Mesenchymal stem cell (in vitro differentiated cells and primary cell): ENCODE measurements at regions not wholly inside any gene's neighbourhood (a gene's known extent, or its start where the extent isn't known, plus 50 kb on each side); places are given as distances from the start of the nearest gene placed in this dataset.

Experiments used
- DNase-seq: peaks from one replicate; pipeline ENCODE4 v3.0.0-alpha.2; 2013
- H2AFZ ChIP-seq: one replicate; pipeline ENCODE4 v1.6.1; 2013; ENCODE audit warnings: low read depth, mild to moderate bottlenecking, control low read depth, inconsistent platforms, low read length, moderate library complexity
- H2AK5ac ChIP-seq: 2 replicates; pipeline ENCODE4 v1.6.1; 2013; ENCODE audit warnings: low read length, moderate library complexity, mild to moderate bottlenecking, inconsistent platforms; ENCODE audit not compliant: severe bottlenecking
- H2BK120ac ChIP-seq: one replicate; pipeline ENCODE4 v1.6.1; 2013; ENCODE audit warnings: low read depth, mild to moderate bottlenecking, inconsistent platforms, low read length, moderate library complexity
- H2BK12ac ChIP-seq, 2 experiments: one replicate each; pipeline ENCODE4 v1.6.1; 2013; ENCODE audit warnings: inconsistent platforms in 2 of 2, low read length in 2 of 2, mild to moderate bottlenecking in 2 of 2, moderate library complexity in 2 of 2, control low read depth in 1 of 2
- H2BK15ac ChIP-seq: one replicate; pipeline ENCODE4 v1.6.1; 2013; ENCODE audit warnings: mild to moderate bottlenecking, low read depth, inconsistent platforms; ENCODE audit not compliant: poor library complexity, severe bottlenecking
- H2BK5ac ChIP-seq: 2 replicates; pipeline ENCODE4 v1.6.1; 2013; ENCODE audit warnings: low read depth, mild to moderate bottlenecking, low read length, control low read depth, inconsistent platforms; ENCODE audit not compliant: poor library complexity, severe bottlenecking
- H3K14ac ChIP-seq, 2 experiments: one replicate each; pipeline ENCODE4 v1.6.1; 2013; ENCODE audit warnings: inconsistent platforms in 2 of 2, low read length in 2 of 2, control low read depth in 1 of 2, mild to moderate bottlenecking in 1 of 2, moderate library complexity in 1 of 2
- H3K18ac ChIP-seq, 2 experiments: one replicate each; pipeline ENCODE4 v1.6.1; 2013; ENCODE audit warnings: inconsistent platforms in 2 of 2, low read length in 2 of 2, control low read depth in 1 of 2, low read depth in 1 of 2, mild to moderate bottlenecking in 1 of 2
- H3K23ac ChIP-seq, 2 experiments: one replicate each; pipeline ENCODE4 v1.6.1; 2013; ENCODE audit warnings: inconsistent platforms in 2 of 2, low read length in 2 of 2, mild to moderate bottlenecking in 2 of 2, moderate library complexity in 2 of 2, control low read depth in 1 of 2
- H3K27ac ChIP-seq: 2 replicates; pipeline ENCODE4 v1.5.1; 2013; ENCODE audit warnings: mild to moderate bottlenecking, moderate library complexity, low read length, control low read depth, inconsistent platforms; ENCODE audit not compliant: poor library complexity, severe bottlenecking
- H3K27me3 ChIP-seq, 2 experiments: 2 replicates each; pipeline versions ENCODE4 v1.6.1 to v1.7.0; 2013; ENCODE audit warnings: low read length in 2 of 2, mild to moderate bottlenecking in 2 of 2, moderate library complexity in 2 of 2, control low read depth in 1 of 2, inconsistent platforms in 1 of 2; ENCODE audit not compliant: control insufficient read depth in 1 of 2, insufficient read depth in 1 of 2
- H3K36me3 ChIP-seq, 2 experiments: 2 replicates each; pipeline versions ENCODE4 v1.6.1 to v1.7.0; 2013; ENCODE audit warnings: low read length in 2 of 2, control low read depth in 1 of 2, inconsistent platforms in 1 of 2, low read depth in 1 of 2, mild to moderate bottlenecking in 1 of 2; ENCODE audit not compliant: insufficient read depth in 2 of 2, control insufficient read depth in 1 of 2
- H3K4ac ChIP-seq, 2 experiments: one replicate each; pipeline ENCODE4 v1.6.1; 2013; ENCODE audit warnings: inconsistent platforms in 2 of 2, low read length in 2 of 2, mild to moderate bottlenecking in 2 of 2, moderate library complexity in 2 of 2, control low read depth in 1 of 2, low read depth in 1 of 2
- H3K4me1 ChIP-seq: 2 replicates; pipeline ENCODE4 v1.6.1; 2013; ENCODE audit warnings: low read depth, low read length, control low read depth; ENCODE audit not compliant: control insufficient read depth, insufficient read depth
- H3K4me2 ChIP-seq: 2 replicates; pipeline ENCODE4 v1.6.1; 2013; ENCODE audit warnings: low read length, mild to moderate bottlenecking, inconsistent platforms; ENCODE audit not compliant: poor library complexity, severe bottlenecking
- H3K4me3 ChIP-seq, 2 experiments: 2 replicates each; pipeline versions ENCODE4 v1.5.1 to v1.7.0; 2013; ENCODE audit warnings: low read length in 2 of 2, mild to moderate bottlenecking in 2 of 2, control low read depth in 1 of 2, low read depth in 1 of 2; ENCODE audit not compliant: insufficient read depth in 1 of 2
- H3K79me1 ChIP-seq: replicated peaks from 2 replicates; pipeline ENCODE4 v1.6.1; 2013; ENCODE audit warnings: mild to moderate bottlenecking, control low read depth, low read length, inconsistent platforms; ENCODE audit not compliant: poor library complexity, severe bottlenecking
- H3K9ac ChIP-seq: 2 replicates; pipeline ENCODE4 v1.7.0; 2013; ENCODE audit warnings: mild to moderate bottlenecking, low read length, moderate library complexity
- H3K9me3 ChIP-seq: 2 replicates; pipeline ENCODE4 v1.7.0; 2013; ENCODE audit warnings: mild to moderate bottlenecking, low read length; ENCODE audit not compliant: control insufficient read depth
- H4K8ac ChIP-seq: one replicate; pipeline ENCODE4 v1.6.1; 2013; ENCODE audit warnings: inconsistent platforms, mild to moderate bottlenecking, low read length, moderate library complexity
- H4K91ac ChIP-seq: one replicate; pipeline ENCODE4 v1.6.1; 2013; ENCODE audit warnings: mild to moderate bottlenecking, low read length, inconsistent platforms
- WGBS: methylation state at CpG from one replicate; pipeline ENCODE4 v1.1.7; 2013; ENCODE audit warnings: mixed read lengths; 5-methylcytosine and 5-hydroxymethylcytosine counted together

- no peaks in the 10 kb centered on the region for H3K79me1 ChIP-seq
- no peaks in the 10 kb centered on the region for H3K27me3 ChIP-seq
- no peak overlapping the region for H3K27ac ChIP-seq
- no peak overlapping the region for H4K8ac ChIP-seq
- H3K4me3 ChIP-seq = no peak overlapping the region
- H3K4me1 ChIP-seq = no peaks in the 10 kb centered on the region
- H3K4me2 ChIP-seq = no peak overlapping the region
- H2AFZ ChIP-seq = no peak overlapping the region
- no peak overlapping the region for H2AK5ac ChIP-seq
- no peak overlapping the region for H2BK5ac ChIP-seq
- H2BK120ac ChIP-seq = no peak overlapping the region
- H3K18ac ChIP-seq = no peak overlapping the region
- H2BK12ac ChIP-seq = no peak overlapping the region
- H3K9me3 ChIP-seq = no peaks in the 10 kb centered on the region
- H4K91ac ChIP-seq = no peak overlapping the region
- no peak overlapping the region for H3K14ac ChIP-seq
- no peak overlapping the region for H2BK15ac ChIP-seq
- no peak overlapping the region for H3K23ac ChIP-seq
- no peak for DNase-seq
- no peaks in the 10 kb centered on the region for H3K36me3 ChIP-seq
- H3K9ac ChIP-seq = no peak overlapping the region
- H3K4ac ChIP-seq = no peak overlapping the region
- WGBS = 64% methylated on average over 3 of the region's 4 CpGs
Measured at GRCh38 chr2:122423934-122424333, 668.5 kb downstream of the TSN start.

- Histone ChIP-seq H3K27ac (no peak overlapping the region), H3K14ac (no peak overlapping the region), H3K4me2 (no peak overlapping the region), H3K23ac (no peak overlapping the region), H3K18ac (no peak overlapping the region), H3K36me3 (no peaks in the 10 kb centered on the region), H3K9me3 (no peaks in the 10 kb centered on the region), H4K91ac (no peak overlapping the region), H3K79me1 (no peaks in the 10 kb centered on the region), H2BK15ac (no peak overlapping the region), H3K4ac (no peak overlapping the region), H2AK5ac (no peak overlapping the region), H2BK12ac (no peak overlapping the region), H3K9ac (no peak overlapping the region), H2BK120ac (no peak overlapping the region), H2AFZ (no peak overlapping the region), H2BK5ac (no peak overlapping the region), H3K27me3 (no peaks in the 10 kb centered on the region), H4K8ac (no peak overlapping the region), H3K4me1 (no peaks in the 10 kb centered on the region), H3K4me3 (no peak overlapping the region)
- no peak for DNase-seq
- WGBS = 80% methylated on average over 7 of the region's 8 CpGs
Measured at GRCh38 chr2:122433123-122433754, 677.8 kb downstream of the TSN start.

DNA sequence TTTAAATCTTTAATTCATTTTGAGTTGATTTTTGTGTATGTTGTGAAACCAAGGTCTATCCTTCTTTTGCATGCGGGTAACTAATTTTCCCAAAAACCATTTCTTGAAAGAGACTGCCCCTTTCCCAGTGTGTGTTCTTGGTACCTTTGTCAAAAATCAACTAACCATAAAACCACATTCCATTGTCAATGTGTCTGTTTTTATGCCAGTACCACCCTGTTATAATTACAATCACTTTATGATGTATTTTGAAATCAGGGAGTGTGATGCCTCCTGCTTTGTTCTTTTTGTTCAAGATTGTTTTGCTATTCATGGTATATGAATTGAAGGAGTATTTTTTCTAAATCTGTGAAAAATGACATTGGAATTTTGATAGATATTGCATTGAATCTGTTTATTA, 689.6 kb downstream of the TSN start:
- H3K27me3 ChIP-seq = no peaks in the 10 kb centered on the region
- H4K8ac ChIP-seq = no peak overlapping the region
- no peak overlapping the region for H3K4me3 ChIP-seq
- H3K4ac ChIP-seq = no peak overlapping the region
- no peak overlapping the region for H2AK5ac ChIP-seq
- no peak overlapping the region for H4K91ac ChIP-seq
- H2BK12ac ChIP-seq = no peak overlapping the region
- no peak overlapping the region for H3K9ac ChIP-seq
- no peaks in the 10 kb centered on the region for H3K9me3 ChIP-seq
- no peak overlapping the region for H2AFZ ChIP-seq
- no peak overlapping the region for H3K27ac ChIP-seq
- no peak for DNase-seq
- no peaks in the 10 kb centered on the region for H3K4me1 ChIP-seq
- no peaks in the 10 kb centered on the region for H3K36me3 ChIP-seq
- H3K79me1 ChIP-seq = no peaks in the 10 kb centered on the region
- H2BK5ac ChIP-seq = no peak overlapping the region
- H2BK15ac ChIP-seq = no peak overlapping the region
- H2BK120ac ChIP-seq = no peak overlapping the region
- H3K18ac ChIP-seq = no peak overlapping the region
- H3K14ac ChIP-seq = no peak overlapping the region
- H3K4me2 ChIP-seq = no peak overlapping the region
- H3K23ac ChIP-seq = no peak overlapping the region
- 100% methylated on average over 1 of the region's 1 CpG for WGBS

DNA sequence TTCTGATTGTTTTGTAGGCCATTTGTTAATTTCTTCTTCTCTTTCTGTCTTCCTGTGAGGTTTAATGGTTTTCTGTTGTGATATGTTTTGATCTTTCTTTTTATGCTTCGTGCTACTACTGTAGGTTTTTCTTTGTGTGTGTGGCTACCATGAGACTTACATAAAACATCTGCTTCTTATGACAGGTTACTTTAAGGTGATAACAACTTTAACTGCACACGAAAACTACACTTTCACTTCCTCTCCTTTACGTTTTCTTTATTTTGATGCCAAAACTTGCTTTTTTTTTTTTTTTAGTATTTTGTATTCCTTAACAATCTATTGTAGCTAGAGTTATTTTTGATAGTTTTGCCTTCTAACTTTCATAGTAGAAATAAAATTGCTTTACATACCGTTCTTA, 691.3 kb downstream of the TSN start:
- no peak for DNase-seq
- no peaks in the 10 kb centered on the region for H3K36me3 ChIP-seq
- H2BK15ac ChIP-seq = no peak overlapping the region
- no peak overlapping the region for H4K91ac ChIP-seq
- no peak overlapping the region for H4K8ac ChIP-seq
- H2AFZ ChIP-seq = no peak overlapping the region
- no peak overlapping the region for H3K27ac ChIP-seq
- no peaks in the 10 kb centered on the region for H3K4me1 ChIP-seq
- no peak overlapping the region for H2BK5ac ChIP-seq
- no peak overlapping the region for H3K18ac ChIP-seq
- H3K9ac ChIP-seq = no peak overlapping the region
- H3K14ac ChIP-seq = no peak overlapping the region
- WGBS = no CpG with 5 or more reads among the region's 4 CpGs
- no peak overlapping the region for H2AK5ac ChIP-seq
- H3K79me1 ChIP-seq = no peaks in the 10 kb centered on the region
- no peak overlapping the region for H2BK12ac ChIP-seq
- H3K27me3 ChIP-seq = no peaks in the 10 kb centered on the region
- H3K23ac ChIP-seq = no peak overlapping the region
- H3K4ac ChIP-seq = no peak overlapping the region
- H3K4me2 ChIP-seq = no peak overlapping the region
- H2BK120ac ChIP-seq = no peak overlapping the region
- H3K9me3 ChIP-seq = no peaks in the 10 kb centered on the region
- H3K4me3 ChIP-seq = no peak overlapping the region
